Stimulated activated naive CD8-positive, alpha-beta T cell treated with anti-CD3 and anti-CD28 coated beads, Interleukin-15, amount 100 ng/mL, for 72 hours (primary cell): ENCODE measurements at regions not wholly inside any gene's neighbourhood (a gene's known extent, or its start where the extent isn't known, plus 50 kb on each side); places are given as distances from the start of the nearest gene placed in this dataset.
"Not testable (repeated sequence)": the region's sequence is repeated elsewhere in the genome, so short reads cannot be mapped to it uniquely, and the experiment has no call there.

ENCODE experiments used
- ATAC-seq: fragments of 150-1000 bp; cut with Tn5 transposase; 2 replicates; pipeline ENCODE4 v1.10.0; 2021; ENCODE audit warnings: mild to moderate bottlenecking, moderate library complexity
- DNase-seq, 2 donors: peaks; one replicate each; pipeline ENCODE4 v3.0.0; 2021 to 2022
- H3K27ac Mint-ChIP-seq, 2 donors: one replicate each; pipeline ENCODE4 v1.8.0; 2022; ENCODE audit warnings: mild to moderate bottlenecking in 2 of 2, mixed read lengths in 2 of 2, moderate library complexity in 2 of 2
- H3K27me3 Mint-ChIP-seq: one replicate; pipeline ENCODE4 v1.8.0; 2022; ENCODE audit warnings: mixed read lengths
- H3K4me1 Mint-ChIP-seq: one replicate; pipeline ENCODE4 v1.8.0; 2022; ENCODE audit warnings: mild to moderate bottlenecking, mixed read lengths
- H3K4me3 Mint-ChIP-seq, 2 donors: one replicate each; pipeline ENCODE4 v1.8.0; 2022; ENCODE audit warnings: mild to moderate bottlenecking in 2 of 2, mixed read lengths in 2 of 2, moderate library complexity in 1 of 2
- H3K9me3 Mint-ChIP-seq, 2 donors: one replicate each; pipeline ENCODE4 v1.8.0; 2022; ENCODE audit warnings: mixed read lengths in 2 of 2

DNA sequence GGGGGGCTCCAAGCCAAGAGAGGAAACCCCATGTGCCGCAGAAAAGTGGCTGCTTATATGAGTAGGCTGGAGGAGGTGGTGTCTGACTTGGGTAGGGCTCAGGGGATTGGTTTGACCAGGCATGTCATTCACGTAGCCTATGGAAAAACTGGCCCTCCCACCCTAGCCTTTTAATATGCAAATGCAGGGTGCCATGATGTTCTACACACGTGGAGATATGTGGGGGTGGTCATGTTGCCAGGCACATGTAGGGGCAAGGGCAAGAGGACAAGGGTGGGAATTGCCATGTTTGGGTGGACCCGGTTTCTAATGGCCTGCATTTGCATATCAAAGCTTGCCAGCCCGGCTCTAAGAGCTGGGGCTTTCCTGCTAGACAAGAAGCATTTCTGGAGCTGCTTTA is 86.9 kb upstream of the SHISA3 start:
- Mint-ChIP-seq H3K4me3 (no peak overlapping the region), H3K9me3 (no peaks in the 10 kb centered on the region), H3K27me3 (peaks cover 34% of the 10 kb centered on the region), H3K27ac (no peak overlapping the region), H3K4me1 (no peaks in the 10 kb centered on the region)
- DNase-seq = no peak
- no peak for ATAC-seq

DNA sequence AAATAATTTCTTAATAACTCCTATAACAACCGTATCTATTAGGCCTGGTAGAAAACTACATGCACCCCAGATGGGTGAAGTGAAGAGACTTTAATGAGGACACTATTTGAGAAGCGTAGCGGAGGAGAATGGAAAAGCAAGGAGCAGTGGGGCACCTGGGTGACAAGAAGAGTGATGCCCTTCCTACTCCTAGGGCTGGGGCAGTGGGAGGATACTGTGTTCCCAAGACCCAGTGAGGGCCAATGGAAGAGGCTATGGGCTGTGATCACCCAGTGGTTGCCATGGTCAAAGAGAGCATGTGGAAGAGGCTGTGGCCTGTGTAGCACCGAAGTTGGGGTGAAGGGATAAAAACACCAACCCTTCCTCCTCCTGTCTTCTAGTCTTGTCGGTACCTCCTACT is 86.5 kb upstream of the SHISA3 start:
- Mint-ChIP-seq H3K27me3 (peaks cover 29% of the 10 kb centered on the region), H3K4me3 (no peak overlapping the region), H3K27ac (no peak overlapping the region), H3K9me3 (no peaks in the 10 kb centered on the region), H3K4me1 (no peaks in the 10 kb centered on the region)
- DNase-seq (no peak), ATAC-seq (no peak)

DNA sequence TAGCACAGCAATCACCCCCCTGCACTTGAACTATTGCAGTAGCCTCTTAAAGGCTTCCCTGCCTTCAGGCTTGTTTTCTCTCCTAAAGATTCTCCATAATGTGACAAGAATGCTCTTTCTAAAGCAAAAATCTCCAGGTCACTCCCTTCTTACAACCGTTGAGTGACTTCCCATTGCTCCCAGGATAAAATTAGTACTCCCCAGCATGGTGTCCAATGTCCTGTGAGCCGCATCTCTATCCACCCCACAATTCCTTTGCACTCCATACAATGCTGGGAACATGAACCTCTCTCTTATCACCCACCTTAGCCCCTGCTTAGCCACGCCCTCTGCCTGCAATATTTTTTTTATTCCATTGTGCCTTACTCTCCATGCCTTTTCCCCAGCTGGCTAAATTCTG is 85.7 kb upstream of the SHISA3 start:
- no peaks in the 10 kb centered on the region for H3K9me3 Mint-ChIP-seq
- H3K4me3 Mint-ChIP-seq = no peak overlapping the region
- H3K27me3 Mint-ChIP-seq = peaks cover 28% of the 10 kb centered on the region
- H3K4me1 Mint-ChIP-seq = no peaks in the 10 kb centered on the region
- DNase-seq (no peak), ATAC-seq (no peak)
- no peak overlapping the region for H3K27ac Mint-ChIP-seq

DNA sequence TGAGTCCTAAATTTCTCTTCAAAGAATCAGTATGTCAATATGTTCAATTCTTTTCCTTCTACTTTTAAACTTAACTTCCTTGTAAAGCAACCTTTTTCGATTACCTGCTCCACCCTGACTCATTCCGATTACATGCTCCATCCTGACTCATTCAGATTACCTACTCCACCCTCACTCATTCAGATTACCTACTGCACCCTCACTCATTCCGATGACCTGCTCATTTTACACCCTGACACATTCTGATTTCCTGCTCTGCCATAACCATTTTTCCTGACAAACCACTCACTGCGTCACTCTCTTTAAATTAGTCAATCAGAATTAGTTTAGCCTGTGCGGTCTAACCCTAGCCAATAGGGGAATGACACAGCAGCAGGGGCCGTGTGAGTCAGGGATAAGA is 83.9 kb upstream of the SHISA3 start:
- not testable (repeated sequence) for H3K4me1 Mint-ChIP-seq, H3K27ac Mint-ChIP-seq, ATAC-seq, DNase-seq, H3K9me3 Mint-ChIP-seq, H3K4me3 Mint-ChIP-seq
- peaks cover 34% of the 10 kb centered on the region for H3K27me3 Mint-ChIP-seq

DNA sequence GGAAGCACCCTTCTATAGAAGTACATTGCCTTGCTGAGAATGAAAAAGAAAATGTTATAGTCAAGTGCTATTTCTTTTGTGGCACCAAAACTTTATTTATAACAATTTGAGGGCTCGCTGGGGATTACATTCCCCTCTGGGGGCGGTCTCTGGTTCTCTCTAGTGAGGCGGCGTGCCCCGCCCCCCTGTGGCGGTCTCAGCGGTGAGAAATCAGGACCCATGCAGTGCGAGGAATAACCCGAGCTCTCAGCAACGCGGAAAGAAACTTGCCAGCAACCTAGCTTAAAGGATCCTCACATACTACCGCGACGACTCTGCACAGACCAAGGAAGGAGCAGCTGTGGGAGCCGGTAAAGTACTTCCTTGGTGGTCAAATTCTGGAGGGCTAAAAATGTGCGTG is 83.4 kb upstream of the SHISA3 start:
- H3K4me3 Mint-ChIP-seq = no peak overlapping the region
- H3K4me1 Mint-ChIP-seq = no peaks in the 10 kb centered on the region
- H3K9me3 Mint-ChIP-seq = no peaks in the 10 kb centered on the region
- no peak overlapping the region for H3K27ac Mint-ChIP-seq
- DNase-seq (no peak), ATAC-seq (no peak)
- H3K27me3 Mint-ChIP-seq = peaks cover 38% of the 10 kb centered on the region

DNA sequence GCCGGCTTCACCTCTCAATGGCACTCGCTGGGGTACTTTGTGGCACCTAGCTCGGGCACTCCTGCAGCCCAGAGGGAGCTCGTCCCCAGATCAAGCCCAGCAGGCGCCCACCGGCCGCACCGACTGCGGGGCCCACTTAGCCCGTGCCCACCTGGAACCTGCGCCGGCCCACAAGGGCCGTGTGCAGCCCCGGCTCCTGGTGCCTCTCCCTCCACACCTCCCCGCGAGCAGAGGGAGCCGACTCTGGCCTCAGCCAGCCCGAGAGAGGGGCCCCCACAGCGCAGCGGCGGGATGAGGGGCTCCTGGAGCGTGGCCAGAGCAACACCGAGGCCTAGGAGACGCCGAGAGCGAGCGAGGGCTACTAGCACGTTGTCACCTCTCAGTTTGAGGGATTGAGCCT is 82.1 kb upstream of the SHISA3 start:
- H3K4me3 Mint-ChIP-seq = no peak overlapping the region
- H3K27me3 Mint-ChIP-seq = peaks cover 40% of the 10 kb centered on the region
- ATAC-seq = no peak
- H3K9me3 Mint-ChIP-seq = no peaks in the 10 kb centered on the region
- H3K4me1 Mint-ChIP-seq = no peaks in the 10 kb centered on the region
- DNase-seq = no peak
- H3K27ac Mint-ChIP-seq = no peak overlapping the region

DNA sequence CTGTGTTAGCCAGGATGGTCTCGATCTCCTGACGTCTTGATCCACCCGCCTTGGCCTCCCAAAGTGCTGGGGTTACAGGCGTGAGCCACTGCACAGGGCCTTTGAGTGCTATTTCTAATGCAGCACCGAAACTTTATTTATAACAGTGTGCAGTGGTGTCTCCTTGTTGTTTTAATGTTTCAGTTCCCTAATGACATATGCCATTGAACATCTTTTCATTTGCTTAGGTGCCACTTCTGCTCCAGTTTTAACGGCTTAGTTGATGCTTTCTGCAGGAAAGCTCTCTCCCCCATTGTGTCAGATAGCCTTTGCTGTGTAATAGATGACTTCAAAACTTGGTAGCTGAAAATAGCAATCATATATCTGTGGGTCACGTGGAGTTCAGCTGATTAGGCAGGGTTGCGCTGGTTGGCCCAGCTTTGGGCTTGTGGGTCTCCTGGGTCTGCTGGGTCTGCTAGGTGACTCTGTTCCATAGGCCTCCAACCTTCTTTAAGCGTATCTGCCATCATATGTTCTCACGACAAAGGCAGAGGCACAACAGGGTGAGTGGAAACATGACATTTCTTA is 76.4 kb upstream of the SHISA3 start:
- no peak overlapping the region for H3K27ac Mint-ChIP-seq
- DNase-seq (no peak), ATAC-seq (no peak)
- peaks cover 0 to 5% of the 10 kb centered on the region in 2 donors for H3K9me3 Mint-ChIP-seq
- no peak overlapping the region for H3K4me3 Mint-ChIP-seq
- peaks cover 22% of the 10 kb centered on the region for H3K27me3 Mint-ChIP-seq
- no peaks in the 10 kb centered on the region for H3K4me1 Mint-ChIP-seq

DNA sequence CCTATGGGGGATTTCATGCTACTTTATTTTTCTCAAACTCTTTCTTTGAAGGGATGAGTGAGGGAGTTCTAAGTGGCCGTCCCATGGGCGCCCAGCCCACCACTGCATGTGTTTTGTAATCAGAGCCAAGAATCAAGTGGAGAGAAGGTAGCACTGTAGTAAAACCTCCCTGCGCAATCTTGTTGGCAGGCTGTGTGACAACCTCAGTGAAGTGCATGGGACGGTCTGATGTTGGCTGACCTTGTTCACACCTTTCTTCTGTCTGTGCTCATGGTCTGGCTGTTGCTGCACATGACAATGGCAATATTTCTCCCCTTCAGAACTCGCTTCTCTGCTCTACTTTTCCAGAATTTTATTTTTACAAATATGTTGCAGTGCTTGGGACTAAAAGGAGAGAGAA is 71.2 kb upstream of the SHISA3 start:
- H3K4me1 Mint-ChIP-seq = no peaks in the 10 kb centered on the region
- H3K9me3 Mint-ChIP-seq = peaks cover 0 to 4% of the 10 kb centered on the region in 2 donors
- no peak for ATAC-seq
- H3K4me3 Mint-ChIP-seq = no peak overlapping the region
- H3K27me3 Mint-ChIP-seq = peaks cover 18% of the 10 kb centered on the region
- no peak for DNase-seq
- H3K27ac Mint-ChIP-seq = no peak overlapping the region

DNA sequence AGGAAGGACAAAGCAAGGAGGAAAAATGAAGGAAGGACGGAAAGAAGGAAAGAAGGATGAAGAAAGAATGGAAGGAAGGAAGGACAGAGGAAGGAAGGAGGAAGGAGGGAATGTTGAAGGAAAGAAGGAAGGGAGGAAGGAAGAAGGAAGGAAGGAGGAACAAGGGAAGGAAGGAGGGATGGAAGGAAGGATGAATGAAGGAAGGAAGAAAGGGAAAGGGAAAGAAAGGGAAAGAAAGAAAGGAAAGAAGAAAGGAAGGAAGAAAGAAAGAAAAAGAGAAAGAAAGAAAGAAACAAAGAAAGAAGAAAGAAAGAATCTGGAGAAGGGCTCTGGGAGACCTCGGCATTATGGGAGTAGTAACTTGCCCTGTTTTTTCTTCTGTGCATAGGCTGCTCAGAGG is 70.8 kb upstream of the SHISA3 start:
- ATAC-seq = no peak
- H3K27ac Mint-ChIP-seq = no peak overlapping the region

DNA sequence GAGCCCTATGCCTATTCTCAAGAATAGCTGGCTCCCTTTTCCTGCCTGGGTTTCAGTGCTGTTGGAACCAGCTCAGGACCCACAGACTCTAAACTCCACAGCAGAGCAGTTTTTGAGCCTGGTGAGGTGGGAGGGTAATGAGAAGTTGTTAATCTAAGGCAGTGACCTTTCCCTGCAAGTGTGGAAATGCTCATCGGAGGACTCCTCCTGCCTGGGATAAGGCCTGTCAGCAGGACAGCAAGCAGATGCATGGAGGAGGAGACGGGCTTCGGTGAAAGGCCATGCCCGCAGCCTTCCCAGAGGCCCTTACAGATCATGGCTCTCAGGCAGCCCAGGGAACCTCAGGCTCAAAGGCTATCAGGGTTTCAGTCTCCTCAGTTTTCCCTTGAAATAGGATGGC is 70.0 kb upstream of the SHISA3 start:
- no peak for DNase-seq
- ATAC-seq = no peak
- no peaks in the 10 kb centered on the region for H3K9me3 Mint-ChIP-seq
- H3K4me3 Mint-ChIP-seq = no peak overlapping the region
- no peaks in the 10 kb centered on the region for H3K4me1 Mint-ChIP-seq
- peaks cover 13% of the 10 kb centered on the region for H3K27me3 Mint-ChIP-seq
- no peak overlapping the region for H3K27ac Mint-ChIP-seq

More for the DNA sequence above, 70.8 kb upstream of the SHISA3 start:
- no peaks in the 10 kb centered on the region for H3K9me3 Mint-ChIP-seq
- no peaks in the 10 kb centered on the region for H3K4me1 Mint-ChIP-seq
- DNase-seq = no peak
- H3K4me3 Mint-ChIP-seq = no peak overlapping the region
- peaks cover 14% of the 10 kb centered on the region for H3K27me3 Mint-ChIP-seq

DNA sequence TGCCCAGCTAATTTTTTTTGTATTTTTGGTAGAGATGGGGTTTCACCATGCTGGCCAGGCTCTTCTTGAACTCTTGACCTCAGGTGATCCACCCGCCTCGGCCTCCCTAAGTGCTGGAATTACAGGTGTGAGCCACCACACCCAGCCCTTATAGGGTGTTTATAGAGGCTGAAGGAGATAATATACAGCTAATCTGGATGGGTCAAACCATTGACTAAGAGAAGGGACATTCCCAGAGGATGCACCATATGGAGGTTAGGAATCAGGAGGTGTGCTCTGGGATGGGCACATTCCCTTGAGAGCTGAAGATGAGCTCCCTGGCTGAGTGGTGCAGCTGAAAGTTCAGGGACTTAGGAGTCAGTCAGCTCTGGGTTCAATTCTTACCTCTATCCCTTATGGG is 68.3 kb upstream of the SHISA3 start:
- H3K4me1 Mint-ChIP-seq = no peaks in the 10 kb centered on the region
- no peaks in the 10 kb centered on the region for H3K9me3 Mint-ChIP-seq
- ATAC-seq (no peak), DNase-seq (no peak)
- no peak overlapping the region for H3K27ac Mint-ChIP-seq
- H3K4me3 Mint-ChIP-seq = no peak overlapping the region
- peaks cover 13% of the 10 kb centered on the region for H3K27me3 Mint-ChIP-seq

DNA sequence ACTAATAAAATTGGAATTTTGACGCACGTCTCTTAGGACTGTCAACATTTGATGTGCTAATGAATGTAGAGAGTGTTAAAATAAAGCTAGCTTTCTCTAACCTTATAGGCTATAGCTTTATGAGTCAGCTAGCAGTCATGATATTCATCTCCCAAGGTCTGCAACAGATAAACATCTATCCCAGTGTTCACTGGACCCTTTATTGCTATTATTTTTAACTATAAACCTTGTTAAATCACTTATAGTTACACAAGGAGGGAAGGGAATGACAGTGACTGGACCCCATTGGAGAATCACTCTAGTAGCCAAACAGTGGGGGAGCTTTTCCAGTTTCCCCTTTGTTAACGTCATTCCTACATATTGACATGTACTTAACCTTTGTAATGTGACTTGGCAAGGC is 67.9 kb upstream of the SHISA3 start:
- ATAC-seq (no peak), DNase-seq (no peak)
- Mint-ChIP-seq H3K27ac (no peak overlapping the region), H3K27me3 (peaks cover 13% of the 10 kb centered on the region), H3K9me3 (no peaks in the 10 kb centered on the region), H3K4me1 (no peaks in the 10 kb centered on the region), H3K4me3 (no peak overlapping the region)

DNA sequence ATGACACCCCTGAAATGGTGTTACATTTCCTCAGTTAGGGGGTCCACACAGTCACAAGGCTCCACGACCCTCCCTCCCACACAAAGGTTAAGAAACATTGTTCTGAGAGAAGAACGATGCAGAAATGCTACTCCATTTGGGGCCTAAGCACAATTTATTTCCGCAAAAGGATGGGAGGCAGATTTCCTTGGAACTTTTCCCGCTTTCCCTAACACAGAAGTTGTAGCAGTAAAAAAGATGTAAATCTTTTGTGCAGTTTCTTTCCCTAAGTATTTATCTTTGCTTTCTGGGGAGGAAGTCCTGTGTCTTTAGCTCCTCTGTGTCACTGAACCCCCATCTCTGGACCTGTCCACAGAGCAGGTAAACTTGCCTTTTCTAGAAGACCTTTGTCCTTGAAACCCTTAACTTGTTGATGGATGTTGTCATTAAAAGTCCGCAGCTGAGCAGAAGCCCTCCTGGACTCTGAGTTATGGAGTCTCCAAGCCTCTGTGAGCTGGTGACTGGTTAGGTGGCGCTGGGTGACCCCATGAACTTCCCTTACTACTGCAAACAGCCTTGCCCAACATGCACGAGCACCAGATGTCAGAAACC is 67.2 kb upstream of the SHISA3 start:
- no peak overlapping the region for H3K4me3 Mint-ChIP-seq
- no peak overlapping the region for H3K27ac Mint-ChIP-seq
- H3K4me1 Mint-ChIP-seq = no peaks in the 10 kb centered on the region
- ATAC-seq (no peak), DNase-seq (no peak)
- no peaks in the 10 kb centered on the region for H3K9me3 Mint-ChIP-seq
- peaks cover 13% of the 10 kb centered on the region for H3K27me3 Mint-ChIP-seq

DNA sequence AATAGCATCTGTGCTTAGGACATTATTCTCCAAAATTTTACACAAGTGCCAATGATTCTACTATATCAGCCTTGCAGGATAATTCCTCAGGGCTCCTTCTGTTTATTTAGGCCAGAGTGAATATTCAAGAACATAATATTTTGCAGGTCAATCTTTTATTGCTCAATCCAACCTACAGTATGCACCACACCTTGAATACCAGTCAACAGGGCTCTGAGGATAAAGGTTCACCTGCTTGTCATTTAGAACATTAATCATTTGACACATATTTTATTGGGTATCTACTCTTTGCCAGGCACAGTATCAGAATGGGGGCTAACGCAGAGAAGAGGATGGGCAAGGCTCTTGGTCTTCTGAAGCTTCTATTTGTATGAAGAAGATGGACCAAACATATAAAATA is 66.2 kb upstream of the SHISA3 start:
- no peak overlapping the region for H3K27ac Mint-ChIP-seq
- ATAC-seq = no peak
- no peak overlapping the region for H3K4me3 Mint-ChIP-seq
- no peaks in the 10 kb centered on the region for H3K9me3 Mint-ChIP-seq
- no peaks in the 10 kb centered on the region for H3K4me1 Mint-ChIP-seq
- no peak for DNase-seq
- H3K27me3 Mint-ChIP-seq = peaks cover 9% of the 10 kb centered on the region

DNA sequence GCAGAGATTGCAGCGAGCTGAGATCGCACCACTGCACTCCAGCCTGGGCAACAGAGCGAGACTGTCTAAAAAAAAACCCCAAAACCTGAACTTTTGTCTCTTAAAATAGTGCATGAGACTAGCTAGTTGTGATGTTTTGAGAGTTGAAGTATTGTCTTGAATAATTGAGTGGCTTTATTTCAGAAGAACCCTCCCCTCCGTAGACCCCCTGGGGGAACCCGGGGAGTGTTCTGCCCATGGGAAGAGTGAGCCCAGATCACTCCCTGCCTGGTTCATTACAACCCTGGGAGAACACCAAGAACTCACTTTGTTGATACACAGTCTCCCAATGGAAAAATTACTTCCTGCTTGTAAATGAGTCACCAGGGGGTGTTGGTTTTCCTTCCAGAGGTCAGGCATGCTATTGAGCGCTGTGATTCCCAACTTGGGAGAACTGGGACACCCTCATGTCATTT is 65.3 kb upstream of the SHISA3 start:
- Mint-ChIP-seq H3K4me3 (no peak overlapping the region), H3K9me3 (no peaks in the 10 kb centered on the region), H3K4me1 (no peaks in the 10 kb centered on the region), H3K27me3 (peaks cover under 1% of the 10 kb centered on the region), H3K27ac (no peak overlapping the region)
- DNase-seq = no peak
- no peak for ATAC-seq

DNA sequence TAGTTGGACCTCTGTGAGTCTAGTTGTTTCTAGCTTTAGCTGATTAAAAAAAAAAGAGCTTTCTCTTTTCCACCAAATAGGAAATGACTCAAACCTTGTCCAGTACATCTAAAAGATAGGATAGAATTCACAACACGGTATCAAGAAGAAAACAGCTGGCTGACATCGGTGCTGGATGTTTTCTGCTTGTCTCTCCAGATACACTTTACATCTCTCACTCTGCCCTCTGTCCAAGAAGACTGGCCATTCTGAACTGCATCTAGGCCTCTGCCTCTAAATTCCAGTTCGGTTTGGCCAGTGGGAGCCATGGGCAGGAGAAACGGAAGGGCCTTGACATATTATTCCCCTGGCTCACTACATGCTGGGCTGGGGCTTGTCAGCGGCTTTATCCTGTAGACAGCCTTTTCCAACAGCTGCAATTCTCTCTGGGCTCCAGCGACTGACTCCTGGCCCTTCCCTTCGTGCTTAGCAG is 57.3 kb upstream of the SHISA3 start:
- H3K4me1 Mint-ChIP-seq = no peaks in the 10 kb centered on the region
- ATAC-seq (no peak), DNase-seq (no peak)
- H3K4me3 Mint-ChIP-seq = no peak overlapping the region
- H3K27ac Mint-ChIP-seq = no peak overlapping the region
- H3K9me3 Mint-ChIP-seq = no peaks in the 10 kb centered on the region
- H3K27me3 Mint-ChIP-seq = peaks cover 10% of the 10 kb centered on the region

DNA sequence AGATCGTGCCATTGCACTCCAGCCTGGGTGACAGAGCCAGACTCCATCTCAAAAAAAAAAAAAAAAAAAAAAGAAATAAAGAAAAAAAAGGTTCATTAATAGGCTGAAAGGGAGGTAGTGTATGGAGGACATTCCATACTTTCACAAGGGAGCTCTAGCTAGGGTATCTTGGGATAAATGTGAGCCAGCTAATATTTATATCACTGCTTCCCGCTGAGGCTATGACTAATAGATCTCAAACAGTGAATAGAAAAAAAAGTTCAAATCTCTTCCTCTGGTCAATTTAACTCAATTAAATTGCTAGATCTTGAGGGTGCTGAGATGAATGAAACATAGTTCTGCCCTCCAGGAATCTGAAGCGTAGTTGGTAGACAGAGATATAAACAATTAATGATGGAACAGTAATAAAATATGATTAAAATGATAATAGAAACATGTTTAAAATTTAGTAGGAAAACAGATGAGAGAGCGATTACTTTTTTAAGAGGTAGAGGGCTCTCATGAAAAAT is 55.7 kb upstream of the SHISA3 start:
- H3K4me1 Mint-ChIP-seq = no peaks in the 10 kb centered on the region
- H3K9me3 Mint-ChIP-seq = no peaks in the 10 kb centered on the region
- DNase-seq (no peak), ATAC-seq (no peak)
- no peak overlapping the region for H3K27ac Mint-ChIP-seq
- H3K27me3 Mint-ChIP-seq = peaks cover 10% of the 10 kb centered on the region
- H3K4me3 Mint-ChIP-seq = no peak overlapping the region
